ENCODE measurements at regions not wholly inside any gene's neighbourhood (a gene's known extent, or its start where the extent isn't known, plus 50 kb on each side); places are given as distances from the start of the nearest gene placed in this dataset.

DNA sequence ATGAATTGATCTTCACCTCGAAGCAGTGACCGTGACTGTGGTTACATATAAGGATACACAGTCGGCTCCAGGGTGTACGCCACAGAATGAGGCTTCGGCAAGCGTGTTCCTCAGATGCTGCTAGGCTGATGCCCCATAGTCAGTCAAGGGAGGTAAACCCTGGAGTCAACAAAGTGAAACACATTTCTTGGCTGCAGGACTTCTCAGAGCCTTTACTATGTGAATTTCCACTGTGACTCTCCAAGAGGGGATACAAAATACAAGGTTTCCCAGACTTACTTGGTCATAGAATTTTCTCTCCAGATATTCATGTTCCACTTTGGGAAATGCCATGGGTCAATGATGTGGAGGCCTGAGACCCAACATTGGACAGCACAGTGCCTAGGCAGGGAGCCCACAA, 260.6 kb downstream of the BCL11B start:
- DNase-seq (ENCODE audit: low spot score): no peak
- no peak overlapping the region for H3K27ac ChIP-seq
- H3K9me3 ChIP-seq: no peaks in the 10 kb centered on the region
- no peak overlapping the region for H3K4me3 ChIP-seq
- TF ChIP-seq, protein P1, sequence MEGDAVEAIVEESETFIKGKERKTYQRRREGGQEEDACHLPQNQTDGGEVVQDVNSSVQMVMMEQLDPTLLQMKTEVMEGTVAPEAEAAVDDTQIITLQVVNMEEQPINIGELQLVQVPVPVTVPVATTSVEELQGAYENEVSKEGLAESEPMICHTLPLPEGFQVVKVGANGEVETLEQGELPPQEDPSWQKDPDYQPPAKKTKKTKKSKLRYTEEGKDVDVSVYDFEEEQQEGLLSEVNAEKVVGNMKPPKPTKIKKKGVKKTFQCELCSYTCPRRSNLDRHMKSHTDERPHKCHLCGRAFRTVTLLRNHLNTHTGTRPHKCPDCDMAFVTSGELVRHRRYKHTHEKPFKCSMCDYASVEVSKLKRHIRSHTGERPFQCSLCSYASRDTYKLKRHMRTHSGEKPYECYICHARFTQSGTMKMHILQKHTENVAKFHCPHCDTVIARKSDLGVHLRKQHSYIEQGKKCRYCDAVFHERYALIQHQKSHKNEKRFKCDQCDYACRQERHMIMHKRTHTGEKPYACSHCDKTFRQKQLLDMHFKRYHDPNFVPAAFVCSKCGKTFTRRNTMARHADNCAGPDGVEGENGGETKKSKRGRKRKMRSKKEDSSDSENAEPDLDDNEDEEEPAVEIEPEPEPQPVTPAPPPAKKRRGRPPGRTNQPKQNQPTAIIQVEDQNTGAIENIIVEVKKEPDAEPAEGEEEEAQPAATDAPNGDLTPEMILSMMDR (IDR thresholded peaks at IDR 0.05): no peak
- ATAC-seq (ENCODE audit: insufficient number of reproducible peaks, low FRiP score, low read depth): no peak
- H3K27me3 ChIP-seq (replicated peaks; ENCODE audit: insufficient read depth): no peaks in the 10 kb centered on the region
- no peaks in the 10 kb centered on the region for H3K36me3 ChIP-seq
- no peaks in the 10 kb centered on the region for H3K4me1 ChIP-seq (ENCODE audit: control insufficient read depth in 1 of 2, low read depth in 2 of 2)

DNA sequence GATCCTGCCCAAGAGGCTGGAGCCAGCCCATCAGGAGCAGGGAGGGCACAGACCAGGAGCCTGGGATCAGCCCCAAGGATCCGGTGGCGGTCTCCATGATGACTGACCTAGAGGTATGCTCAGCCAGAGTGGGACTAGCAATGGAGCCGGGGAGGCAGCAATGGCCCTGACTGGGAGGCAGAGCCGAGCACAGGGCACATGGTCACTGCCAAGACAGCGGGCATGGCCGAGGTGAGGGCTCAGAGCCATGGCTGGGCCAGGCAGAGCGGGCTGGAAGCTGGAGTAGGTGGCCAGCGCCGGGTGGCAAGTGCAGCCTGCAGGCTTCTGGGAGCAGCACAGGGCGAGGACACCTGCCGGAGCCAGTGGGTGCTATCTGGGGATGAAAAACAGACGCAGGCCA, 259.3 kb downstream of the BCL11B start:
- TF ChIP-seq, protein P1 (IDR thresholded peaks at IDR 0.05): no peak
- ATAC-seq (ENCODE audit: insufficient number of reproducible peaks, low FRiP score, low read depth): no peak

GRCh38 chr14:99015833-99016232, 256.2 kb downstream of the BCL11B start:
- Histone ChIP-seq H3K27me3 (replicated peaks; ENCODE audit: insufficient read depth) (no peaks in the 10 kb centered on the region), H3K4me1 (ENCODE audit: control insufficient read depth in 1 of 2, low read depth in 2 of 2) (no peaks in the 10 kb centered on the region), H3K9me3 (no peaks in the 10 kb centered on the region), H3K4me3 (no peak overlapping the region), H3K27ac (no peak overlapping the region), H3K36me3 (no peaks in the 10 kb centered on the region)
- no peak for DNase-seq (ENCODE audit: low spot score)
- ATAC-seq (ENCODE audit: insufficient number of reproducible peaks, low FRiP score, low read depth): no peak
- TF ChIP-seq, protein P1 (IDR thresholded peaks at IDR 0.05): no peak

More for the DNA sequence above, 259.3 kb downstream of the BCL11B start:
- H3K9me3 ChIP-seq: no peaks in the 10 kb centered on the region
- H3K4me3 ChIP-seq: no peak overlapping the region
- no peaks in the 10 kb centered on the region for H3K4me1 ChIP-seq (ENCODE audit: control insufficient read depth in 1 of 2, low read depth in 2 of 2)
- no peaks in the 10 kb centered on the region for H3K27me3 ChIP-seq (replicated peaks; ENCODE audit: insufficient read depth)
- no peak overlapping the region for H3K27ac ChIP-seq
- DNase-seq (ENCODE audit: low spot score): no peak
- H3K36me3 ChIP-seq: no peaks in the 10 kb centered on the region

GRCh38 chr14:99023371-99023770, 248.6 kb downstream of the BCL11B start:
- H3K4me1 ChIP-seq (ENCODE audit: control insufficient read depth in 1 of 2, low read depth in 2 of 2): no peaks in the 10 kb centered on the region
- DNase-seq (ENCODE audit: low spot score) (no peak), ATAC-seq (ENCODE audit: insufficient number of reproducible peaks, low FRiP score, low read depth) (no peak)
- H3K27ac ChIP-seq: no peak overlapping the region
- TF ChIP-seq, protein P1 (IDR thresholded peaks at IDR 0.05): no peak
- H3K27me3 ChIP-seq (replicated peaks; ENCODE audit: insufficient read depth): no peaks in the 10 kb centered on the region
- no peaks in the 10 kb centered on the region for H3K36me3 ChIP-seq
- no peak overlapping the region for H3K4me3 ChIP-seq
- no peaks in the 10 kb centered on the region for H3K9me3 ChIP-seq

GRCh38 chr14:99024926-99025325, 247.1 kb downstream of the BCL11B start:
- H3K27ac ChIP-seq: no peak overlapping the region
- TF ChIP-seq, protein P1 (IDR thresholded peaks at IDR 0.05): no peak
- ATAC-seq (ENCODE audit: insufficient number of reproducible peaks, low FRiP score, low read depth): no peak

More at GRCh38 chr14:99024926-99025325, 247.1 kb downstream of the BCL11B start:
- Histone ChIP-seq H3K36me3 (no peaks in the 10 kb centered on the region), H3K27me3 (replicated peaks; ENCODE audit: insufficient read depth) (no peaks in the 10 kb centered on the region), H3K4me3 (no peak overlapping the region), H3K4me1 (ENCODE audit: control insufficient read depth in 1 of 2, low read depth in 2 of 2) (no peaks in the 10 kb centered on the region), H3K9me3 (no peaks in the 10 kb centered on the region)
- no peak for DNase-seq (ENCODE audit: low spot score)
